IPS DF 19.7 (cell line): ENCODE measurements at regions not wholly inside any gene's neighbourhood (a gene's known extent, or its start where the extent isn't known, plus 50 kb on each side); places are given as distances from the start of the nearest gene placed in this dataset.

Source experiments
- DNase-seq: peaks from one replicate; pipeline ENCODE4 v3.0.0-alpha.2; 2013; ENCODE audit warnings: low read depth, low spot score

DNA sequence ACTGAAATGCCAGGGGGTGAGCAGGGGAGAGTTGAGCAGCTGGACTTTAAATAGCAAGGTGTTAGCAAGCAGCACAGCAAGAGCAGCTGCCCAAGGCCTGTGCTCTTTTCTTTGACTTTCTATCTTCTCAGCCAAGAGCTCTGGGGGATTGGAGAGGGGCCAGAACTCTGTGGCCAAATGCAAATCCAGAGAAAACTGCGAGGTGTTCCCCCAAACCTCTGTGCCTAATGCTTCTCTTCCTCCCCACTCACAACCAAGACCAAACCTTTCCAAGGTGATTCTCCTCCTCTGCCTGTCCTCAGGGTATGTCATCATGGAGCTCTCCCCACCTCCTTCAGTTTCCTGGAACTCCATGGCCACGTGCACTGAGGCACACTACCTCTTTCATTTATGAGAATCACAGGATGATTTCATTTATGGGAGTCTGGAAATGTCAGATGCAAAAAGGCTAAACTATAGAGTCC lies 118.7 kb upstream of the WWC1 start:
- DNase-seq, result no peak

- DNase-seq, result no peak
Measured at GRCh38 chr5:168174376-168174775, 117.1 kb upstream of the WWC1 start.

GRCh38 chr5:168176251-168176650 lies 115.2 kb upstream of the WWC1 start:
- no peak for DNase-seq

DNA sequence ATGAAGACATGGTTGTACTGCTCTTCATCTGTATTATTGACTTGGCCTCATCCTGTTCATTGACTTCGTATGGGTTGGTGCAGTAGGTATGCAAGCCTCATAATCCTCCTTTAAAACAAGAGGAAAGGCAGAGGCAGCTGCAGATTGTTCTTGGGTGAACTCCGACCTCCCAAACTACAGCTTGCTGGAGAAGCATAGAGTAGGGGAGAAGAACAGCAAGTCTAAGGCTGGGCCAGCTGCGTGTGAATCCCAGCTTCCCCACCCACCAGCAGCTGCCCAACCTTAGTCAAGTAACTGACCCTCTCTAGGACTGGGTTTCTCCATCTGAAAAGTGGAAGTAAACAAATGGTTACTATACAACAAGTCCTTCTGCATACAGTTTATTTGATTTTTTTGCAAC lies 114.5 kb upstream of the WWC1 start:
- no peak for DNase-seq

DNA sequence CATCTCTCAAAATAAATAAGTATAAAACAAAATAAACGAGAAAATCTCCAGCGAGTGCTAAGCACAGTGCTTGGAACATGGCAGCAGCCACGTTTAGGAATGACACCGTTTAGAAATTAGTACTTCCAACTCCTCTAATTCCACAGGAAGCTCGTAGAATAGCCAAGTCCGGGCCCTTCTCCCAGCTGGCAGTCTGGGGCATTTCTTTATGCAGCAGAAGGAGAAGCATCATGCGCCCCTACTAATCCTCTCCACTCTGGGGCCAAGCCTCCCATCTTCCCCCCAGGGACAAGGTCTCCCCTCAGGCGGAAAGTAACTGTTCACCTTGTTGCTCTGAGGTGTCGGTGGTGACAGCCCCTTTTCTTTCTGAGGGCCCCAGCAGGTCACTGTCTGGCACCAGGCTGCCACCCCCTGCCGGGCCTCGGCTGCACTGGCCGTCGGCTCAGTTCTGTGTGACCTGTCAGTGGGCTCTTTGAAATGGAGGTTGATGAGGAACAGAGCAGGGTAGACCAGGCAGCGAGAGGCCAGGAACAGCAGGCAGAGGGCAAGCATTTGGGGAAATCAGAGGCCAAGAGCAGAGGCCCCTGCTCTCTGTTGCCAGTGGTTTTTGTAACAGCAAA lies 113.5 kb upstream of the WWC1 start:
- DNase-seq, result no peak

DNA sequence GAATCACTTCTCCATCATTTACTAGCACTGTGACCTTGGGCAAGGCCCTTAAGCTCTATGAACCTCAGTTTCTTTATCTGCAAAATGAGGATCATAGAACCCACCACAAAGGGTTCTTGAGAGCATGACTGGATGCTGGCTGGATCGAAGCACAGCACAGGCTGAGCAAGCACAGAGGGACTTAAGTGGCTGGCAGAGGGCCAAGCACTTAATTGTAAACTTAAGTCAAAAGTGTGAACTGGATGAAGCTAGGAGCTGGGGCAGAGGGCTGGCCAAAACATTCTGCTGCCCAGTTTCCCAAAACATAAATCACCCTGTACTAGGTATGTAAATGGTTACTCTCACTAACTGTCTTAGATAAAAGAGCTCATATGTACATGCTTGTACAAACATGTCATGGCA lies 112.3 kb upstream of the WWC1 start:
- DNase-seq, result no peak

DNA sequence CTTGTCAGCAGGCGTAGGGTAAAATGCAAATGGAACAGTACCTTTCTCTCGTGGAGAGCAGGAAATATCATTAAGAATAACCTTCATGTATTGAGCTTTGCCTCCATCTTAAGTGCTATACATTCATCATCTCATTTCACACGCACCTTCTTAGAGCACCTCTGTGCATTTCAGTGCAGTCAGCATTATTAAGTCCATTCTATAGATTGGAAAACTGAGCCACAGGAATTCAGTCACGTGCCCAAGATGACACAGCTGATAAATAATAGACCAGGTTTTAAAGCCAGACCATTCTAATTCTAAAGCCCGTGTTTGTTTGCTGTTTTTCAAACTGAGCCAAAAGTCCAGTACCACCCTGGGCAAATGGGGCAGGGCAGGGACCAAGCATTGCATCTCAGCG lies 109.2 kb upstream of the WWC1 start:
- no peak for DNase-seq

GRCh38 chr5:168184103-168184502 lies 107.3 kb upstream of the WWC1 start:
- no peak for DNase-seq

DNA sequence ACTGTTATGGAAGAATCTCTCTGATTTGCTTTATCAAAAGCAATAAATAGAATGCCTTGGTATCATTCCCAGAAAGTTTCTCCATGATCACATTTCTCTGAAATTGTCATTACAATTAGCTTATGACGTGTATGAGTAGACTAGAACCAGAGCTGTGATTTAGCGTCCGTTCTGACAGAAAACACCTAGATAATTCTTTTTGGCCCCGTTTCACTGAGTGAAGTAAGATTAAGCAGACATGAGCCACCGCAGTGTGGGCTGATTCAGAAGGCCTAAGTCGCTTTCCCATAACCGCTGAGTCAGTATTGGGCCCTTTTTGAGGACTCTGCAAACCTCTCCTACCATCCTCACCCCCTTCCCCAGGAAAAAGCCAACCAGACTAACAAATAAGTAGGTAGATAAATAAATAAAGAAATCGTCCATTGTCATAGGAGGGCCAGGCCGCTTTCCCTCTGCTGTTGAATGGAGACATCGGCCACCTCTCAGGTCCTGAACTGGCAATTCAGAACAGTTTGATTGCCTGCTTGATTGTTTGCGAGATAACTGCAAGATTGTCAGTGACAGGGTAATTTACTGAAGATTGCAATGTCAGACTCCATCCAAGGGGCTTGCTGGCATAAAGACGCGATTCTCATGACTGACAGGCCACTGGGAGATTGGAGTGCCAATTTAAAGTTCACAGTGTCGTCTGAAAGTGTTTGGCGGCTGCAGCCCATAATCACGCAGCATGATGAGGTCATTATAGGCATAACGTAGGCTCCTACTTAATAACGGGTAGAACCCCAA lies 105.0 kb upstream of the WWC1 start:
- DNase-seq, result no peak

GRCh38 chr5:168187614-168188013 lies 103.8 kb upstream of the WWC1 start:
- DNase-seq, result no peak

- DNase-seq, result no peak
Measured at GRCh38 chr5:168188182-168188581, 103.3 kb upstream of the WWC1 start.

GRCh38 chr5:168192120-168192519 lies 99.3 kb upstream of the WWC1 start:
- no peak for DNase-seq

DNA sequence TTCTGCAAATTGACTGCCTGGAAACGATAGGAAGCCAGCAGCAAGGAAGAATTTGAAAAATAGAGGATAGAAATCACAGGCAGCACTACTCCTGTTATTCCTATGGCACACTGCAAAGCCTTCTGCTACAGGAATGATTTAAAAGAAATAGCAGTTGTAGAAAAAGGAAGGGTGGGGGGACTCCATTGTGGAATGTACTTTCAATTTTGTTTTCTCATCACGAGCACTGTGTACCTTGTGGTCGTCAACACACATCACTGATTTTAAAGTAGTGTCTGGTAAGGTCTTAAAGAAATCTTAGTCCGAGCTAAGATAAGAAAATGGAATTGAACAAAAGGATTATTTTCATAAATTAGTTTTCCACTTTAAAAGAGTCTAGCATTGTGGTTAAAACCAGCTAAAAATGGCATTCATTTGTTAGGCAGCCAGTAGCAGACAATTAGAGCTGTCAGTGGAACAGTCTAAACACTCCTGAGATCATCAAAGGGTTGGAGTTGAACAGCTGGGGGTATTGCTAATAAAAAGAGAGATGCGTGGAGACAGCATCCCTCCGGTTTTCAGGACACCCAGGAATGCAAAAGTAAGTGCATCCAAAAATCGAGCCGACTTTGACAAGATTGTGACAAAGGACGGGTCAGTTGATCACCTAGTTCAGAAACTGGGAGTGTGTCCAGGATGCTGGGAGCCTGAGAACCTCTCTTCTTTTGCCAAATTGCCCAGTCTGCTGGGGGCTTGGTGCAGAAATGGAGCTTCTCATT lies 97.8 kb upstream of the WWC1 start:
- no peak for DNase-seq

DNA sequence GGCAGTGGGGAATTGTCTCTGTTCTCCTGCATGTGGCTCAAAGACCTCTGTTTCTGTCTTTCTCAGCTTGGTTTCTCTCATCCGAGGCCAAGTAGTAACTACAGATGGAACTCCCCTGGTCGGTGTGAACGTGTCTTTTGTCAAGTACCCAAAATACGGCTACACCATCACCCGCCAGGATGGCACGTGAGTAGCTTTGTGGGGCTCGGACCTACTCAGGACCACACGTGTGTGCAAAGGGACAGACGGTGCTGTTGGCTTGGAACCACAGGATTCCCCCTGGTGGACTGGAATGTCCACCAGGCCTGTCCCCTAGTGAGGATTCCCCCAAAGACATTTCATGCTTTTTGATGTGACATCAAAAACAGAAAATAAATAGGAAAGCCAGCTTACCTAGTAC lies 96.3 kb upstream of the WWC1 start:
- no peak for DNase-seq

DNA sequence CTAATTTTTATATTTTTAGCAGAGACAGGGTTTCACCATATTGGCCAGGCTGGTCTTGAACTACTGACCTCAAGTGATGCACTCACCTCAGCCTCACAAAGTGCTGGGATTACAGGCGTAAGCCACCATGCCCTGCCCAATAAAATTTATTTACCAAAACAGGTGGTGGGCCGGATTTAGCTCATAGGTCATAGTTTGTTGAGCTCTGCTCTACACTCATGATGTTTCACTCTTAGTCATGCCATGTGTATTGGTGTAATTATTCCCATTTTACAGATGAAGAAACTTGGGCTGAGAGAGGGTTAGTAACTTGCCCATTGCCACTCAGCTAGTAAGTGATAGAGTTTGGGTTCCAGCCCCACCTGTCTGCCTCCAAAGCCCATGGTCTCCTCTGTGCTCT lies 93.1 kb upstream of the WWC1 start:
- DNase-seq, result no peak

DNA sequence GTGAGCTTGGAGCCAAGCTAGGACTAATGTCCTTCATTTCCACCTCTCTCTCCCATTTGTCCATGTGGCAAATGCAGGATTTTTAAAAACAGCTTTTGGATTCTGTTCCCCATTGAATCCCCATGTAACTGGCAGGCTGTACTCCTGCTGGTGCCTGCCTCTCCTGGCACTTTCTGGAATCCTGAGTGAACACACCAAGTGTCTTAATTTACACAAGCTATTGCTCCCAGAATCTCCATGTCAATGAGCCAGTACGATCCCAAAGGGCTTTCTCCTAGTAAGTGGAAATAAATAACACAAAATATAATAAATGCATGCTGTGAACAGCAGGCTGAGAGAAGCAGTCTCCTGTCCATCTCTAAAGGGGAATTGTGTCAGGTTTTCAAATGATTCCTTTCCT lies 88.4 kb upstream of the WWC1 start:
- no peak for DNase-seq

DNA sequence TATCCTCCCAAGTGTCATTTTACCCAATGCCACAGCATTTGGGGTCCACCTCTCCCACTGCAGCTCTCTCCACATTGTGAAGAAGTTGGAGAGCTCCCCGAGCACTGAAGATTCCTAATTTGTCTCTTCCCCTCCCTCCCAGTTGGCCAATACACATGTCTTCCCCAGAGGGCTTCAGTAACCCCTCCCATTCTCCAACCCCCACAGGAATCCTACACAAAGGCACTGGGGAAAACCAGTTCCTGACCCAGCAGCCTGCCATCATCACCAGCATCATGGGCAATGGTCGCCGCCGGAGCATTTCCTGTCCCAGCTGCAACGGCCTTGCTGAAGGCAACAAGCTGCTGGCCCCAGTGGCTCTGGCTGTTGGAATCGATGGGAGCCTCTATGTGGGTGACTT lies 87.3 kb upstream of the WWC1 start:
- DNase-seq, result no peak

DNA sequence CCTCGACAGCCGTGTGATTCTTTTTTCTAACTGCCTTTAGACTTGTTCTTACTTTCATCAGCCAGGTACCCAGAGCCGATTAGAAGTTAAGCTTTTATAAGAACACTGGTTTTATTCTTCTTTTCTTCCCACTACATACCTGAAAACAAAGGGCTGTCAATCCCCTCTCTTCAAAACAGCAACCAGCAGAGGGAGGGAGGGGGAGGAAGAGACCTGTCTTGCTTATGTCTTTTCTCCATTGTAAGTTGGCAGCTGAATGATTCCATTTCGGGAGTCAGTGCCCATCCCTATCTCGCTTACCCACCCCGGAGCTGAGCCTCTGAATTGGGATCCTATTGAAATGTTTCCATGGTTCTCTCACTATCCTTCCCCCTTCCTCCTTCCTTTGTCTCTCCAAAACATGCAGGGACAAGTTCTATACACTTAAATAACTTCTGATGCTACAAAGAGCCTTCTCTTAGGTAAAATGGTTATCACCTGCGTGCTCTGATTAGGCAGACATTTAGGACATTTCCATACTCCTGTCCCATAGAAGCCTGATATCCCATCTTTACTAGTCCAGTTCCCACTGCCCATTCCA lies 83.9 kb upstream of the WWC1 start:
- no peak for DNase-seq

DNA sequence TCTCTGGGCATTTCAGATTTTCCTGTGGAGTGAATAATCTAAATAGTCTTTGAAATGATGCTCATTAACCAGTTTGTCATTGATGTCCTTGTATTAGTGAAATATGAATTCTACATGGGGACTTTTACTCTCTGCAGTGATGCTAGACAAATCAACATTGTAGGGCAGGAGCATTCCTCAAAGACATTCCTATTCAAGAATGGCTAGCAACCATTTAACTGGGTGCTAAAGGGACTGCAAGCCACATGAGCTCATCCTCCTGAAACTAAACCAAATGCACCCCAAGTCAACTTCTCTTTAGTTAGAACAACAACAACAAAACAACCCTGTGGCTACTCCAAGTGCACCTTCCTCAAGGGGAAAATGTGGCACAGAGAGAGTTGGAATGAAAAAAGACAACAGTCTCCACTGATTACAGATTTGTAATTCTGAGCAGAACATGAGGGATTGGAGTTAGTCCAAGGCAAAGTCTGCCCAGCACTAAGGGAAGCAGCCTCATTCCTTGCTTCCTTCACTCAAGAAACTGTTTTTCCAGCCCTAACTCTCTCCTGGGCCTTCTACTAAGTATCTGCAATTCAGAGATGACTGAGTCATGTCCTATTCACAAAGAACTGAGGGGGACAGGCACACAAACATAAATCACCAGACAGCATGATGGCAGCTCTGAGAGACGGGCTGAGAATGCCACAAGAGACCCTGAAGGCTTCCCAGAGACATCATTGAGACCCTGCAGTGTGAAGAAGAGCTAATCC lies 82.0 kb upstream of the WWC1 start:
- DNase-seq, result no peak

GRCh38 chr5:168209997-168210396 lies 81.4 kb upstream of the WWC1 start:
- DNase-seq, result no peak

DNA sequence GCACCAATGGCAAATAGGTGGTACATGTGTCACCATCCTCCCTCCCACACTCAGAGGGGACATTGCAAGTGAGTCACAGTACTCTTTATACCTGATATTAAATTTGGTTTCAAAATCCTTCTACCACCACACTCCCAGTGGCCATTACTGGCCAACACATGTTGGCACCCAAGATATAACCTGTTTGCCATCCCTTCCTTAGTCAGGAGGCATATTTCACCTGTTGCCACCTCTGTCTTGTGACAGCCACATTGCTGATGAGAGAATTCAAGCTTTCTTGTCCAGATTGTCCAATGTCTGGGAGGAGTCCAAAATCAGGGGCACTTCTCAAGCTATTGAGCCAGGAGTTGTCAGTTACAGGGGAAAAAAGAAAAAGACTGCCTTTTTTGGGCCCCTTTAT lies 80.2 kb upstream of the WWC1 start:
- DNase-seq, result no peak

DNA sequence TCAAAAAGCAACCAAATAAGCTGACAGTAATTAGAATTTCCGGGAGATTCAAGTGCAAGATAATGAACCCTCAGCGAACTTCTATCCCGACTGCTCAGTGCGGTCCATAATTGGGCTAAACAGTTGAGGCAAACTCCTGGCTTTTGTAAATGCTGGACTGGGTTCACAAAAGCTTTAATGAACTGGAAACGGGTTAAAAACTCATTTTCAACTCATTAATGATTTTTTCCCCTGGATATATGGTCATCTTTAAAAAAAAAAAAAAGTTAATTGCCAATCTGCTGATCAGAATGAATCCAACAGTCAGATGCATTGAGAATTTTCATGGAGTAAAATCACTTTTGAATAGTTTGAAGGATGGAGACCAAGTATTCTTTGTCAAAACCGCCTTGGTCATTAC lies 79.5 kb upstream of the WWC1 start:
- DNase-seq, result no peak
